Psoas muscle (tissue), 7 donors: ENCODE measurements at regions not wholly inside any gene's neighbourhood (a gene's known extent, or its start where the extent isn't known, plus 50 kb on each side); places are given as distances from the start of the nearest gene placed in this dataset.
A peak's percentile ranks its signal among the peaks of the same experiment; 100 is the strongest.

Source experiments
- ATAC-seq, 4 donors: fragments of 200-7000 bp; cut with Tn5 transposase; one replicate each; pipeline ENCODE4 v1.9.1; 2020; ENCODE audit warnings: moderate library complexity in 3 of 4, mild to moderate bottlenecking in 2 of 4
- DNase-seq, 2 donors: peaks; one replicate each; pipeline ENCODE4 v3.0.0-alpha.2; 2020
- H3K27ac ChIP-seq: fragments of 200-600 bp; one replicate; pipeline ENCODE4 v1.8.0; 2022
- H3K27me3 ChIP-seq, 3 donors: fragments of 200-600 bp in 1 of 3; one replicate each; pipeline versions ENCODE4 v1.6.1 to v1.8.0; 2013 to 2022; ENCODE audit warnings: low read length in 2 of 3, mild to moderate bottlenecking in 2 of 3, moderate library complexity in 1 of 3; ENCODE audit not compliant: insufficient read depth in 3 of 3
- H3K36me3 ChIP-seq, 2 donors: fragments of 200-600 bp in 1 of 2; one replicate each; pipeline versions ENCODE4 v1.6.1 to v1.8.0; 2013 to 2022; ENCODE audit warnings: low read depth in 1 of 2, mild to moderate bottlenecking in 1 of 2, moderate library complexity in 1 of 2; ENCODE audit not compliant: insufficient read depth in 1 of 2
- H3K4me1 ChIP-seq: fragments of 200-600 bp; one replicate; pipeline ENCODE4 v1.8.0; 2022
- H3K4me3 ChIP-seq: fragments of 200-600 bp; one replicate; pipeline ENCODE4 v1.8.0; 2022; ENCODE audit warnings: mild to moderate bottlenecking
- H3K9me3 ChIP-seq: fragments of 200-600 bp; one replicate; pipeline ENCODE4 v1.8.0; 2022
- CTCF ChIP-seq: fragments of 200-600 bp; IDR thresholded peaks from one replicate; pipeline ENCODE4 v1.8.0; 2022; ENCODE audit warnings: antibody characterized with exemption
- WGBS, 3 donors: extraction: QIAGEN DNeasy Blood & Tissue Kit; methylation state at CpG; one replicate each; pipeline versions ENCODE4 v1.1.6 to v1.1.7; 2013; 5-methylcytosine and 5-hydroxymethylcytosine counted together
- intact Hi-C, 2 donors: fragments of 100-400 bp; cut with DNase I; formaldehyde crosslinking; loops; one replicate each; pipeline versions ENCODE4 v1.11.0 to v1.14.2; 2022
- donor health status: healthy with polysubstance abuse.
- donor health status: DM: no; HTN: no; CAD: no; lungs with moderate emphysema.
- donor health status: Bipolar disorder and iron deficiency.
- donor health status: healthy.
- donor health status: DM: yes; HTN: yes; CAD: no.
- donor health status: DM: no; HTN: no; CAD: no.
- donor health status: DM: yes; HTN: yes; CAD: no.

GRCh38 chr10:8378198-8378983 lies 323.9 kb downstream of the GATA3 start:
- intact Hi-C loops, result no loop called here
- no peaks in the 10 kb centered on the region for H3K9me3 ChIP-seq
- no peak for DNase-seq
- ATAC-seq, result no peak
- H3K4me1 ChIP-seq, result peaks cover 4% of the 10 kb centered on the region
- no peak overlapping the region for H3K4me3 ChIP-seq
- H3K27me3 ChIP-seq, result no peaks in the 10 kb centered on the region
- WGBS, 3 donors, result 42 to 55% (median 53%) methylated on average over 10 of the region's 10 CpGs
- H3K27ac ChIP-seq, result peak overlapping the region; percentile 24
- H3K36me3 ChIP-seq, result no peaks in the 10 kb centered on the region
- no peak for TF ChIP-seq CTCF

GRCh38 chr10:8379906-8380832 lies 325.7 kb downstream of the GATA3 start:
- intact Hi-C loops, result no loop called here
- DNase-seq (no peak), ATAC-seq (no peak)
- peaks cover 4% of the 10 kb centered on the region for H3K4me1 ChIP-seq
- no peaks in the 10 kb centered on the region for H3K36me3 ChIP-seq
- no peaks in the 10 kb centered on the region for H3K9me3 ChIP-seq
- peak overlapping the region; percentile 16 for H3K27ac ChIP-seq
- 37 to 45% (median 40%) methylated on average over 9 of the region's 9 CpGs for WGBS, 3 donors
- H3K4me3 ChIP-seq, result no peak overlapping the region
- no peak for TF ChIP-seq CTCF
- H3K27me3 ChIP-seq, result no peaks in the 10 kb centered on the region

- ATAC-seq (no peak), DNase-seq (no peak)
- intact Hi-C loops, result no loop called here
- TF ChIP-seq CTCF, result no peak
- Histone ChIP-seq H3K27ac (no peak overlapping the region), H3K27me3 (no peaks in the 10 kb centered on the region), H3K4me3 (no peak overlapping the region), H3K36me3 (no peaks in the 10 kb centered on the region), H3K9me3 (no peaks in the 10 kb centered on the region), H3K4me1 (peaks cover 4% of the 10 kb centered on the region)
- 84 to 93% (median 87%) methylated on average over 3 of the region's 3 CpGs for WGBS, 3 donors
These were observed 326.5 kb downstream of the GATA3 start for GRCh38 chr10:8380833-8381496.

GRCh38 chr10:8386781-8387180 lies 332.3 kb downstream of the GATA3 start:
- Histone ChIP-seq H3K4me1 (no peaks in the 10 kb centered on the region), H3K36me3 (no peaks in the 10 kb centered on the region), H3K27ac (no peak overlapping the region), H3K4me3 (no peak overlapping the region), H3K9me3 (no peaks in the 10 kb centered on the region), H3K27me3 (peaks cover 0 to 2% (median 0%) of the 10 kb centered on the region in 3 donors)
- intact Hi-C loops, result no loop called here
- 88 to 89% (median 88%) methylated on average over 8 of the region's 8 CpGs for WGBS, 3 donors
- TF ChIP-seq CTCF, result no peak
- DNase-seq (no peak), ATAC-seq (no peak)
